SK-N-SH treated with all-trans-retinoic acid at 6 μM for 48 hours (cell line): ENCODE measurements at regions not wholly inside any gene's neighbourhood (a gene's known extent, or its start where the extent isn't known, plus 50 kb on each side); places are given as distances from the start of the nearest gene placed in this dataset.

Experiments used
- ATAC-seq: fragments of 200-7000 bp; cut with Tn5 transposase; 3 replicates; pipeline ENCODE4 v1.9.1; 2020; ENCODE audit warnings: mild to moderate bottlenecking, moderate library complexity
- ARNTL ChIP-seq: fragments of 450-650 bp; formaldehyde crosslinking; IDR thresholded peaks from 2 replicates; pipeline ENCODE4 v1.5.0; 2020; ENCODE audit warnings: low read depth, mild to moderate bottlenecking, moderate library complexity, borderline replicate concordance
- BACH2 ChIP-seq: fragments of 250-450 bp; sonication (Bioruptor Pico); IDR thresholded peaks from 2 replicates; pipeline ENCODE4 v1.9.0; 2021; ENCODE audit warnings: mild to moderate bottlenecking, borderline replicate concordance
- CSDC2 ChIP-seq: fragments of 250-450 bp; sonication (Bioruptor Pico); IDR thresholded peaks from 2 replicates; pipeline ENCODE4 v1.5.0; 2020; ENCODE audit warnings: mild to moderate bottlenecking, moderate library complexity
- ESRRG ChIP-seq: fragments of 250-450 bp; sonication (Bioruptor Pico); IDR thresholded peaks from 2 replicates; pipeline ENCODE4 v1.6.1; 2021; ENCODE audit warnings: mild to moderate bottlenecking
- GLIS3 ChIP-seq: fragments of 250-450 bp; sonication (Bioruptor Pico); IDR thresholded peaks from 2 replicates; pipeline ENCODE4 v1.5.0; 2020; ENCODE audit warnings: mild to moderate bottlenecking, moderate library complexity
- OSR1 ChIP-seq: fragments of 250-450 bp; sonication (Bioruptor Pico); IDR thresholded peaks from 2 replicates; pipeline ENCODE4 v1.8.0; 2022; ENCODE audit warnings: moderate library complexity, mild to moderate bottlenecking, inconsistent platforms
- PPARA ChIP-seq: fragments of 250-450 bp; sonication (Bioruptor Pico); IDR thresholded peaks from 2 replicates; pipeline ENCODE4 v1.5.0; 2020; ENCODE audit warnings: mild to moderate bottlenecking, borderline replicate concordance
- RARB ChIP-seq: fragments of 250-450 bp; sonication (Bioruptor Pico); IDR thresholded peaks from 2 replicates; pipeline ENCODE4 v1.8.0; 2021; ENCODE audit warnings: mild to moderate bottlenecking, moderate library complexity
- SNAI2 ChIP-seq: fragments of 250-450 bp; sonication (Bioruptor Pico); IDR thresholded peaks from 2 replicates; pipeline ENCODE4 v1.5.0; 2020; ENCODE audit warnings: mild to moderate bottlenecking, moderate library complexity
- TCF4 ChIP-seq: fragments of 250-450 bp; sonication (Bioruptor Pico); IDR thresholded peaks from 2 replicates; pipeline ENCODE4 v1.8.0; 2021; ENCODE audit warnings: mild to moderate bottlenecking, moderate library complexity, borderline replicate concordance
- TOX ChIP-seq: fragments of 250-450 bp; sonication (Bioruptor Pico); IDR thresholded peaks from 2 replicates; pipeline ENCODE4 v1.8.0; 2021; ENCODE audit warnings: mild to moderate bottlenecking, moderate library complexity, borderline replicate concordance
- ZC3H10 ChIP-seq: fragments of 250-450 bp; sonication (Bioruptor Pico); IDR thresholded peaks from 2 replicates; pipeline ENCODE4 v1.5.1; 2021; ENCODE audit warnings: mild to moderate bottlenecking, moderate library complexity
- ZFP3 ChIP-seq: fragments of 250-450 bp; sonication (Bioruptor Pico); IDR thresholded peaks from 2 replicates; pipeline ENCODE4 v1.5.0; 2020; ENCODE audit warnings: mild to moderate bottlenecking, moderate library complexity
- ZFP30 ChIP-seq: fragments of 450-650 bp; formaldehyde crosslinking; IDR thresholded peaks from 2 replicates; pipeline ENCODE4 v1.5.0; 2022; ENCODE audit warnings: mild to moderate bottlenecking, moderate library complexity
- ZNF70 ChIP-seq: fragments of 450-650 bp; formaldehyde crosslinking; IDR thresholded peaks from 2 replicates; pipeline ENCODE4 v1.5.0; 2020; ENCODE audit warnings: mild to moderate bottlenecking, moderate library complexity
- ZNF8 ChIP-seq: fragments of 450-650 bp; formaldehyde crosslinking; IDR thresholded peaks from 2 replicates; pipeline ENCODE4 v1.5.0; 2020; ENCODE audit warnings: mild to moderate bottlenecking, moderate library complexity
- TF ChIP-seq, protein P1 (sequence below): fragments of 250-450 bp; sonication (Bioruptor Pico); IDR thresholded peaks from 2 replicates; pipeline ENCODE4 v1.5.0; 2020; ENCODE audit warnings: mild to moderate bottlenecking, moderate library complexity
- TF ChIP-seq, protein P2 (sequence below): fragments of 250-450 bp; sonication (Bioruptor Pico); IDR thresholded peaks from 2 replicates; pipeline ENCODE4 v1.8.0; 2021; ENCODE audit warnings: low read depth, mild to moderate bottlenecking, moderate library complexity, borderline replicate concordance
- TF ChIP-seq, protein P3 (sequence below): fragments of 250-450 bp; sonication (Bioruptor Pico); IDR thresholded peaks from 2 replicates; pipeline ENCODE4 v1.5.1; 2020; ENCODE audit warnings: low read depth, mild to moderate bottlenecking, moderate library complexity
- TF ChIP-seq, protein P4 (sequence below): fragments of 250-450 bp; sonication (Bioruptor Pico); IDR thresholded peaks from 2 replicates; pipeline ENCODE4 v1.8.0; 2020; ENCODE audit warnings: mild to moderate bottlenecking, moderate library complexity, borderline replicate concordance
- TF ChIP-seq, protein P5 (sequence below): fragments of 250-450 bp; sonication (Bioruptor Pico); IDR thresholded peaks from 2 replicates; pipeline ENCODE4 v1.5.1; 2021; ENCODE audit warnings: mild to moderate bottlenecking, moderate library complexity

DNA sequence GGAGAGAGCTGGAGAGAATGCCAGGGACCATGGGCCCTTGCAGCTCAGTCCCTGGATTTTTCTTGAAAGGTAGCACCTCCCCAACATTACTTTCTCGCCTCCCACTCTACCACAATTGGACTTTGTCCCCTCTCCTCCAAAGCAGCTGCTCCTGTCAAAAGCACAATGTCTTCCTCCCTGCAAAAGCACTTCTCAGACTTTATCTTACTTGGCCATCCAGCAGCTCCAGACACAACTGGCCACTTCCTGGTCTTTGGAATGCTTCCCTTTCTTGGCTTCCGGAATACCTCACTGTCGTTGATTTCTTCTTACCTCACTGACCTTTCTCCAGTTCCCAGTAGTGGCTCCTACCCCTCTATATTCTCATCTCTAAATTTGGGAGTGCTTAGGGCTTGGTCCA lies 134.6 kb upstream of the PROK2 start (continued):
- TF ChIP-seq, protein P1, sequence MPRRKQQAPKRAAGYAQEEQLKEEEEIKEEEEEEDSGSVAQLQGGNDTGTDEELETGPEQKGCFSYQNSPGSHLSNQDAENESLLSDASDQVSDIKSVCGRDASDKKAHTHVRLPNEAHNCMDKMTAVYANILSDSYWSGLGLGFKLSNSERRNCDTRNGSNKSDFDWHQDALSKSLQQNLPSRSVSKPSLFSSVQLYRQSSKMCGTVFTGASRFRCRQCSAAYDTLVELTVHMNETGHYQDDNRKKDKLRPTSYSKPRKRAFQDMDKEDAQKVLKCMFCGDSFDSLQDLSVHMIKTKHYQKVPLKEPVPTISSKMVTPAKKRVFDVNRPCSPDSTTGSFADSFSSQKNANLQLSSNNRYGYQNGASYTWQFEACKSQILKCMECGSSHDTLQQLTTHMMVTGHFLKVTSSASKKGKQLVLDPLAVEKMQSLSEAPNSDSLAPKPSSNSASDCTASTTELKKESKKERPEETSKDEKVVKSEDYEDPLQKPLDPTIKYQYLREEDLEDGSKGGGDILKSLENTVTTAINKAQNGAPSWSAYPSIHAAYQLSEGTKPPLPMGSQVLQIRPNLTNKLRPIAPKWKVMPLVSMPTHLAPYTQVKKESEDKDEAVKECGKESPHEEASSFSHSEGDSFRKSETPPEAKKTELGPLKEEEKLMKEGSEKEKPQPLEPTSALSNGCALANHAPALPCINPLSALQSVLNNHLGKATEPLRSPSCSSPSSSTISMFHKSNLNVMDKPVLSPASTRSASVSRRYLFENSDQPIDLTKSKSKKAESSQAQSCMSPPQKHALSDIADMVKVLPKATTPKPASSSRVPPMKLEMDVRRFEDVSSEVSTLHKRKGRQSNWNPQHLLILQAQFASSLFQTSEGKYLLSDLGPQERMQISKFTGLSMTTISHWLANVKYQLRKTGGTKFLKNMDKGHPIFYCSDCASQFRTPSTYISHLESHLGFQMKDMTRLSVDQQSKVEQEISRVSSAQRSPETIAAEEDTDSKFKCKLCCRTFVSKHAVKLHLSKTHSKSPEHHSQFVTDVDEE (CRISPR knock-in tag) = no peak
- TF ChIP-seq ZFP3 (CRISPR knock-in tag) (no peak), ESRRG (CRISPR knock-in tag) (no peak)

DNA sequence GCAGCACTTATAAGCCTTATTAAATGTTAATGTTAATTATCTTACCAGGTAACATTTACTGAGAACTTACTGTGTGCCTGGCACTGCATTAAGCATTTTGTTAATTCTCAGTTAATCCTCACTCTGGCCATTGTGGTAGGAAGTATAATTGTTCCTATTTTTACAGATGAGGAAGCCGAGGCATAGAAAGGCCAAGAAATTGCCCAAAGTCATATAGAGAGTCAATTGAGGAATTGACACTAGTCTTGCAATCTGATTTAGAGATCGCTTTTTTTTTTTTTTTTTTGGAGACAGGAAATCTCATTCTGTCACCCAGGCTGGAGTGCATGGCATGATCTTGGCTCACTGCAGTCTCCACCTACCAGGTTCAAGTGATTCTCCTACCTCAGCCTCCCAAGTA lies 132.6 kb upstream of the PROK2 start:
- no peak for TF ChIP-seq ZC3H10 (CRISPR knock-in tag)
- no peak for TF ChIP-seq RARB (CRISPR knock-in tag)
- no peak for TF ChIP-seq ARNTL (CRISPR knock-in tag)
- TF ChIP-seq CSDC2 = no peak
- no peak for TF ChIP-seq TOX (CRISPR knock-in tag)
- TF ChIP-seq, protein P2, sequence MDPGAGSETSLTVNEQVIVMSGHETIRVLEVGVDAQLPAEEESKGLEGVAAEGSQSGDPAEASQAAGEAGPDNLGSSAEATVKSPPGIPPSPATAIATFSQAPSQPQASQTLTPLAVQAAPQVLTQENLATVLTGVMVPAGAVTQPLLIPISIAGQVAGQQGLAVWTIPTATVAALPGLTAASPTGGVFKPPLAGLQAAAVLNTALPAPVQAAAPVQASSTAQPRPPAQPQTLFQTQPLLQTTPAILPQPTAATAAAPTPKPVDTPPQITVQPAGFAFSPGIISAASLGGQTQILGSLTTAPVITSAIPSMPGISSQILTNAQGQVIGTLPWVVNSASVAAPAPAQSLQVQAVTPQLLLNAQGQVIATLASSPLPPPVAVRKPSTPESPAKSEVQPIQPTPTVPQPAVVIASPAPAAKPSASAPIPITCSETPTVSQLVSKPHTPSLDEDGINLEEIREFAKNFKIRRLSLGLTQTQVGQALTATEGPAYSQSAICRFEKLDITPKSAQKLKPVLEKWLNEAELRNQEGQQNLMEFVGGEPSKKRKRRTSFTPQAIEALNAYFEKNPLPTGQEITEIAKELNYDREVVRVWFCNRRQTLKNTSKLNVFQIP (CRISPR knock-in tag) = no peak
- TF ChIP-seq BACH2 (CRISPR knock-in tag) = no peak
- no peak for TF ChIP-seq TCF4
- ATAC-seq = no peak

DNA sequence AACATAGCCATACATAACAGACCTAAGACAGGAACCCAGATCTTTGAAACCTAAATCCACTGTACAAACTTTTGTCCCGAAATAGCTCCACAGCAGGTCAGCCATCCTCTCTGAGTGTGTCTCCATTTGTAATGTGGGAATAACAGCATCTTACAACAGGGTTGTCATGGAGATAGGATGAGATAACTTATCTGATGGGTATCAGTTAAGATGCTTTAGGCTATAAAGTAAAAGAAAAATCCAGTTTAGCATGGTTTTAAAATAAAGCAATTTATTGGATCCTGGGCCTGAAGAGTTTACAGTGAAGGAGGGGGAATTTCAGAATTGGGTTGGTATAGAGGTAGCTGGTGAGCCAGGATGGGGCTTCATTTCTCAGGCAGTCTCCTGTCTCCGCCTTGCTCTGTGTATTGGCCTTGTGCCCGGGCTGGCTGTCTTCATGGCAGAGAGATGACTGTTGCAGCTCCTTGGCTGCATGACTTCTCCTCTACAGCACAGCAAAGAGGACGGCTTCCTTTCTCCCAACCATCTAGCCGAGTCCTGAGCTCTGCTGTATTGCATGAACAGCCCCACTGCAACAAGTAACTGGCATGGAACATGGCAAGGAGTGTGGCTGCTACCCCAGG lies 131.9 kb upstream of the PROK2 start:
- ATAC-seq = no peak

More for the DNA sequence above, 131.9 kb upstream of the PROK2 start:
- TF ChIP-seq RARB (CRISPR knock-in tag) (no peak), BACH2 (CRISPR knock-in tag) (no peak), SNAI2 (CRISPR knock-in tag) (no peak), ESRRG (CRISPR knock-in tag) (no peak), ARNTL (CRISPR knock-in tag) (no peak), TOX (CRISPR knock-in tag) (no peak), ZFP30 (CRISPR knock-in tag) (no peak), TCF4 (no peak), OSR1 (CRISPR knock-in tag) (no peak), ZFP3 (CRISPR knock-in tag) (no peak), ZNF70 (CRISPR knock-in tag) (no peak), PPARA (CRISPR knock-in tag) (no peak), CSDC2 (no peak), ZC3H10 (CRISPR knock-in tag) (no peak), ZNF8 (CRISPR knock-in tag) (no peak), GLIS3 (CRISPR knock-in tag) (no peak)
- TF ChIP-seq, protein P3, sequence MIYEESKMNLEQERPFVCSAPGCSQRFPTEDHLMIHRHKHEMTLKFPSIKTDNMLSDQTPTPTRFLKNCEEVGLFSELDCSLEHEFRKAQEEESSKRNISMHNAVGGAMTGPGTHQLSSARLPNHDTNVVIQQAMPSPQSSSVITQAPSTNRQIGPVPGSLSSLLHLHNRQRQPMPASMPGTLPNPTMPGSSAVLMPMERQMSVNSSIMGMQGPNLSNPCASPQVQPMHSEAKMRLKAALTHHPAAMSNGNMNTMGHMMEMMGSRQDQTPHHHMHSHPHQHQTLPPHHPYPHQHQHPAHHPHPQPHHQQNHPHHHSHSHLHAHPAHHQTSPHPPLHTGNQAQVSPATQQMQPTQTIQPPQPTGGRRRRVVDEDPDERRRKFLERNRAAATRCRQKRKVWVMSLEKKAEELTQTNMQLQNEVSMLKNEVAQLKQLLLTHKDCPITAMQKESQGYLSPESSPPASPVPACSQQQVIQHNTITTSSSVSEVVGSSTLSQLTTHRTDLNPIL (CRISPR knock-in tag) = no peak
- TF ChIP-seq, protein P4, sequence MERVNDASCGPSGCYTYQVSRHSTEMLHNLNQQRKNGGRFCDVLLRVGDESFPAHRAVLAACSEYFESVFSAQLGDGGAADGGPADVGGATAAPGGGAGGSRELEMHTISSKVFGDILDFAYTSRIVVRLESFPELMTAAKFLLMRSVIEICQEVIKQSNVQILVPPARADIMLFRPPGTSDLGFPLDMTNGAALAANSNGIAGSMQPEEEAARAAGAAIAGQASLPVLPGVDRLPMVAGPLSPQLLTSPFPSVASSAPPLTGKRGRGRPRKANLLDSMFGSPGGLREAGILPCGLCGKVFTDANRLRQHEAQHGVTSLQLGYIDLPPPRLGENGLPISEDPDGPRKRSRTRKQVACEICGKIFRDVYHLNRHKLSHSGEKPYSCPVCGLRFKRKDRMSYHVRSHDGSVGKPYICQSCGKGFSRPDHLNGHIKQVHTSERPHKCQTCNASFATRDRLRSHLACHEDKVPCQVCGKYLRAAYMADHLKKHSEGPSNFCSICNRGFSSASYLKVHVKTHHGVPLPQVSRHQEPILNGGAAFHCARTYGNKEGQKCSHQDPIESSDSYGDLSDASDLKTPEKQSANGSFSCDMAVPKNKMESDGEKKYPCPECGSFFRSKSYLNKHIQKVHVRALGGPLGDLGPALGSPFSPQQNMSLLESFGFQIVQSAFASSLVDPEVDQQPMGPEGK = no peak
- TF ChIP-seq, protein P5, sequence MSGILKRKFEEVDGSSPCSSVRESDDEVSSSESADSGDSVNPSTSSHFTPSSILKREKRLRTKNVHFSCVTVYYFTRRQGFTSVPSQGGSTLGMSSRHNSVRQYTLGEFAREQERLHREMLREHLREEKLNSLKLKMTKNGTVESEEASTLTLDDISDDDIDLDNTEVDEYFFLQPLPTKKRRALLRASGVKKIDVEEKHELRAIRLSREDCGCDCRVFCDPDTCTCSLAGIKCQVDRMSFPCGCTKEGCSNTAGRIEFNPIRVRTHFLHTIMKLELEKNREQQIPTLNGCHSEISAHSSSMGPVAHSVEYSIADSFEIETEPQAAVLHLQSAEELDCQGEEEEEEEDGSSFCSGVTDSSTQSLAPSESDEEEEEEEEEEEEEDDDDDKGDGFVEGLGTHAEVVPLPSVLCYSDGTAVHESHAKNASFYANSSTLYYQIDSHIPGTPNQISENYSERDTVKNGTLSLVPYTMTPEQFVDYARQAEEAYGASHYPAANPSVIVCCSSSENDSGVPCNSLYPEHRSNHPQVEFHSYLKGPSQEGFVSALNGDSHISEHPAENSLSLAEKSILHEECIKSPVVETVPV (CRISPR knock-in tag) = no peak
